CD4-positive, alpha-beta T cell (primary cell): ENCODE measurements at regions not wholly inside any gene's neighbourhood (a gene's known extent, or its start where the extent isn't known, plus 50 kb on each side); places are given as distances from the start of the nearest gene placed in this dataset.

Source experiments
- ATAC-seq: fragments of 200-7000 bp; cut with Tn5 transposase; one replicate; pipeline ENCODE4 v1.10.0; 2022; ENCODE audit warnings: mild to moderate bottlenecking; ENCODE audit not compliant: poor library complexity
- CTCF ChIA-PET: fragments of 350-600 bp; sonication (Branson Sonifier 250); formaldehyde crosslinking; loops from one replicate; lab custom pipeline; 2021; ENCODE audit warnings: antibody characterized with exemption, inconsistent platforms; lab: Charles Lee
- POLR2A ChIA-PET: fragments of 350-600 bp; sonication (Branson Sonifier 250); formaldehyde crosslinking; loops from one replicate; lab custom pipeline; 2021; ENCODE audit warnings: antibody characterized with exemption, inconsistent platforms; lab: Charles Lee
- DNase-seq, 14 experiments: peaks; one replicate each; pipeline ENCODE4 v3.0.0-alpha.2; 2013 to 2020; ENCODE audit warnings: mixed read lengths in 2 of 14
- H3K27ac ChIP-seq, 2 donors: one replicate each; pipeline versions ENCODE4 v1.5.1 to v1.7.0; 2013; ENCODE audit warnings: low read length in 2 of 2, low read depth in 1 of 2, mild to moderate bottlenecking in 1 of 2
- H3K27me3 ChIP-seq, 2 experiments: 1 replicate in 1 of 2; 2 replicates in 1 of 2; pipeline versions ENCODE4 v1.6.1 to v1.7.0; 2013; ENCODE audit warnings: low read length in 2 of 2, control low read depth in 1 of 2, mild to moderate bottlenecking in 1 of 2, moderate library complexity in 1 of 2; ENCODE audit not compliant: insufficient read depth in 2 of 2, control insufficient read depth in 1 of 2
- H3K36me3 ChIP-seq: one replicate; pipeline ENCODE4 v1.6.1; 2013; ENCODE audit warnings: low read length, control low read depth; ENCODE audit not compliant: insufficient read depth
- H3K4me1 ChIP-seq: one replicate; pipeline ENCODE4 v1.6.1; 2013; ENCODE audit warnings: low read length, control low read depth; ENCODE audit not compliant: insufficient read depth
- H3K4me3 ChIP-seq: one replicate; pipeline ENCODE4 v1.5.1; 2013; ENCODE audit warnings: mild to moderate bottlenecking, low read length, moderate library complexity
- H3K9me3 ChIP-seq, 2 experiments: 1 replicate in 1 of 2; 2 replicates in 1 of 2; pipeline versions ENCODE4 v1.6.1 to v1.7.0; 2013; ENCODE audit warnings: low read length in 2 of 2, mild to moderate bottlenecking in 2 of 2, control low read depth in 1 of 2, moderate library complexity in 1 of 2; ENCODE audit not compliant: control insufficient read depth in 1 of 2, insufficient read depth in 1 of 2
- H3K27ac Mint-ChIP-seq: one replicate; pipeline ENCODE4 v1.8.0; 2020; ENCODE audit warnings: mixed read lengths
- H3K27me3 Mint-ChIP-seq: one replicate; pipeline ENCODE4 v1.8.0; 2021; ENCODE audit warnings: mixed read lengths
- H3K36me3 Mint-ChIP-seq: one replicate; pipeline ENCODE4 v1.8.0; 2021; ENCODE audit warnings: low read depth, mixed read lengths
- H3K4me1 Mint-ChIP-seq: one replicate; pipeline ENCODE4 v1.8.0; 2021; ENCODE audit warnings: low read depth, mixed read lengths
- H3K4me3 Mint-ChIP-seq: one replicate; pipeline ENCODE4 v1.8.0; 2020; ENCODE audit warnings: mild to moderate bottlenecking, mixed read lengths
- H3K9me3 Mint-ChIP-seq: one replicate; pipeline ENCODE4 v1.8.0; 2020; ENCODE audit warnings: mixed read lengths
- CTCF ChIP-seq: fragments of 200-600 bp; IDR thresholded peaks from one replicate; pipeline ENCODE4 v1.8.0; 2022; ENCODE audit warnings: antibody characterized with exemption, mild to moderate bottlenecking
- intact Hi-C, 2 experiments: fragments of 100-400 bp; cut with DNase I in 1 of 2; cut with micrococcal nuclease in 1 of 2; formaldehyde crosslinking; loops; one replicate each; pipeline versions ENCODE4 v1.15.1 to v1.9.0; 2023 to 2025; cut with DNase I, micrococcal nuclease

DNA sequence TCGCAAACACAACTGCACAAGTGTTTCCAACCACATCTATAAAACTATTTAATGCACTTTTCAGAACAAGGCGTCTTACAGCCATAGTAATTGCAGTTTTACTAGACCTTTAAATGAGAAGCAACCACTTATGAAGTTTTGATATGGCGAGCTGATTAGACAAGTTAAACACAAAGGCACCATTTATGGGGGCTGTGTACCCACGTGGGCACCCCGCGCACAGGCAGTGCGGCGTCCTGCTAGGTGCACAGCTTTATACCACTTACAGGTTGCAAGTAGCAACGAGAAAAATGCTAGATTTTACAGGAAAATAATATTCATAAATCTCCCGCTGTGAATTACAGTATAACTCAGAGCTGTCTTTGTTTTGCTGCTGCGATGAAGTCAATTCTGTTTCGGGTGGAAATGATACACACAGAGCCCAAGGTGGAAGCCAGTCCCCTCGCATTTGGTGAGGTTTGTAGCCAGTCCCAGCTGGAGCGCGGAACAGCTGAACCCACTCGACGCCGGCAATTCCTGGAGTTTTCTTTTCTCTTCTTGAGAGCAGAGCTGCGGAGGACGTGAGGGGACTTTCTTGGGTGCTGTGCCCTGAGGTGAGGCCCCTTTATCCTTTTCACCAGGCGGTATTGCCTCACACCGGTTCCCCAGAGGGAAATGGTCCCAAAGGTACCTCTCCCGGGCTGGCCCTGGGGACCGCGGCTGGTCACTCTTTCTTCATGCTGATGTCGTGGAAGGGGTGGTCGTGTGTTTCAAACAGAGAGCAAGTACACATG is 76.7 kb downstream of the PTGR3 start:
- no peaks in the 10 kb centered on the region for H3K9me3 Mint-ChIP-seq
- no peaks in the 10 kb centered on the region for H3K36me3 ChIP-seq
- H3K4me1 Mint-ChIP-seq = no peaks in the 10 kb centered on the region
- H3K27me3 ChIP-seq = no peaks in the 10 kb centered on the region
- H3K27me3 Mint-ChIP-seq = no peaks in the 10 kb centered on the region
- no peaks in the 10 kb centered on the region for H3K36me3 Mint-ChIP-seq
- H3K4me3 ChIP-seq = no peak overlapping the region
- H3K9me3 ChIP-seq = no peaks in the 10 kb centered on the region
- H3K27ac Mint-ChIP-seq = no peak overlapping the region
- no peaks in the 10 kb centered on the region for H3K4me1 ChIP-seq
- ChIA-PET CTCF (no interaction called here), POLR2A (no interaction called here)
- intact Hi-C loops = no loop called here
- DNase-seq (no peak), ATAC-seq (no peak)
- H3K27ac ChIP-seq = no peak overlapping the region
- H3K4me3 Mint-ChIP-seq = no peak overlapping the region
- TF ChIP-seq CTCF = no peak

DNA sequence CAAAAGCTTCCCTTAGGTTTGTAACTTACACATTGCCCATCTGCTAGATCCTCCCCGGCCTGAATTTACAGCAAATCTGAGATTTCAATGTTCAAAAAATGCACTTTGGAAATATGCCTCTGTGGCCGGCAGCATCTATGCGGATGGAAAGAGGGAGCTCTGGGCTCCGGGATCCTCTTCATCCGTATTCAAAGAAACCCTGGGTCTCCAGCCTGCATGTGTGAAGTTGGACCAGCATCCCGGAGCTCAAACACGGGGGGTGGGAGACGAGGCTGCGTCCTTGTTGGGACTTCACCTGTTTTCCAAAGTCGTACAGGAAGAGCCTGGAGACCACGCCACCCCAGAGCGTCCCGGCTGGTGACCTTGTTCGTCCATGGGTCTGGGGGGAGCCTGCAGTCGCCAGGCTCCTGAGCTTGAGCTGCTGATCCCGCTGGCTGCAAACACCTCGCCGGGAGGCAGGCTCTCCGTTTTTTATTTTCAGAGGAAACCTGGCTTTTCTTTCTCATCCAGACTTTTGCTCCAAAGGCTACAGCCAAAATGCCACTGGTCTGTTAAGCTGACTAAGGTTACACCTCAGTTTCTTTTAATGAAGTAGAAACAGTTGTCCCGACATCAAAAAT is 77.4 kb downstream of the PTGR3 start:
- H3K36me3 Mint-ChIP-seq = no peaks in the 10 kb centered on the region
- TF ChIP-seq CTCF = no peak
- POLR2A ChIA-PET = no interaction called here
- no peaks in the 10 kb centered on the region for H3K9me3 Mint-ChIP-seq
- H3K27me3 Mint-ChIP-seq = no peaks in the 10 kb centered on the region
- H3K27ac Mint-ChIP-seq = no peak overlapping the region
- ATAC-seq (no peak), DNase-seq (no peak)
- Histone ChIP-seq H3K36me3 (no peaks in the 10 kb centered on the region), H3K4me3 (no peak overlapping the region), H3K27ac (no peak overlapping the region), H3K27me3 (no peaks in the 10 kb centered on the region), H3K9me3 (no peaks in the 10 kb centered on the region), H3K4me1 (no peaks in the 10 kb centered on the region)
- CTCF ChIA-PET = no interaction called here
- no peaks in the 10 kb centered on the region for H3K4me1 Mint-ChIP-seq
- intact Hi-C loops = no loop called here
- no peak overlapping the region for H3K4me3 Mint-ChIP-seq

DNA sequence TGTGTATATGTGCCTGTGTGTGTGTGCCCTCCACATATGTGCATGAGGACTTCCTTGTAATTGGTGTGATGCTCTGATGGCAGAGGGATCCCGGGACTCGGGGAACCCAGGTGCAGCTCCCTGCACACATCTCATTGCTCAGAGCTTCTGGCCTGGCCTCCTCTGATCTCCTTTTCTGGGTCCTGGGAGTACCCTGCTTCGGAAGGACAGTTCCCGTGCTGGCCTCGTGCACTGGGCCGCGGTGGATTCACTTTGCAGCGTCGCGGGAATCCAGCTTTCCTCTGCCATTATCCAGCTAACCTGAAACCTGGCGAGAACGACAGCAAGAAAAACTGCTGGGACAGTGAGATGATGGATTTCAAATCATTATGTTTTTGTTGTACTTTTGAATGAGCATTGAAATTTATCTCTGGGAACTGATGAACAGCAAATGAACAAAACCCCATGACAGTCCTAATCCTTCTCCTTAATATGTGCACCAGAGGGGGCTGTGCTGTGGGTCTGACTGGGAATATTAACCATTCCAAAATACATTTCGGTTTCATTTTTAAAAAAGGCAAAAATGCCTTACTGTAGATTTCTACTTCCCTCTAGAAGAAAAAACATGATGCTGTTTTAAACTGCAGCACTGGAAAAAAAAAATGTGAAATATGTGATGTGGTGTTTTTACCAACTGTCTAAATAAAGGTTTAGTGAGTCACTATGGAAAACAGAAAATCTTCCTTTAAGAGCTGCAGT is 78.2 kb downstream of the PTGR3 start:
- intact Hi-C loops = no loop called here
- ATAC-seq = no peak
- Mint-ChIP-seq H3K36me3 (no peaks in the 10 kb centered on the region), H3K4me1 (no peaks in the 10 kb centered on the region), H3K4me3 (no peak overlapping the region), H3K27ac (no peak overlapping the region), H3K27me3 (no peaks in the 10 kb centered on the region), H3K9me3 (no peaks in the 10 kb centered on the region)
- no peaks in the 10 kb centered on the region for H3K9me3 ChIP-seq
- ChIA-PET POLR2A (no interaction called here), CTCF (no interaction called here)
- no peak overlapping the region for H3K4me3 ChIP-seq
- no peaks in the 10 kb centered on the region for H3K36me3 ChIP-seq
- DNase-seq = no peak
- H3K27me3 ChIP-seq = no peaks in the 10 kb centered on the region
- H3K27ac ChIP-seq = no peak overlapping the region
- no peak for TF ChIP-seq CTCF
- H3K4me1 ChIP-seq = no peaks in the 10 kb centered on the region
